Neutrophil (primary cell): ENCODE measurements at regions not wholly inside any gene's neighbourhood (a gene's known extent, or its start where the extent isn't known, plus 50 kb on each side); places are given as distances from the start of the nearest gene placed in this dataset.

Source experiments
- H3K27ac ChIP-seq: fragments of 200-600 bp; sonication (generic); 2 replicates; pipeline ENCODE4 v1.5.1; 2016; ENCODE audit warnings: mild to moderate bottlenecking, moderate library complexity
- H3K27me3 ChIP-seq: fragments of 200-600 bp; sonication (generic); 2 replicates; pipeline ENCODE4 v1.6.0; 2016; ENCODE audit warnings: mild to moderate bottlenecking
- H3K36me3 ChIP-seq: fragments of 200-600 bp; sonication (generic); 2 replicates; pipeline ENCODE4 v1.5.1; 2017
- H3K4me1 ChIP-seq, 2 experiments: fragments of 200-600 bp in 1 of 2; sonication (generic) in 1 of 2; 1 replicate in 1 of 2; 2 replicates in 1 of 2; pipeline versions ENCODE4 v1.5.1 to v1.6.1; 2013 to 2016; ENCODE audit warnings: low read depth in 1 of 2, low read length in 1 of 2, mild to moderate bottlenecking in 1 of 2, moderate library complexity in 1 of 2; ENCODE audit not compliant: control insufficient read depth in 1 of 2, insufficient read depth in 1 of 2
- H3K4me3 ChIP-seq, 2 experiments: fragments of 200-600 bp in 1 of 2; sonication (generic) in 1 of 2; 1 replicate in 1 of 2; 2 replicates in 1 of 2; pipeline ENCODE4 v1.5.1; 2013 to 2016; ENCODE audit warnings: low read depth in 1 of 2, low read length in 1 of 2, mild to moderate bottlenecking in 1 of 2, moderate library complexity in 1 of 2
- H3K9me3 ChIP-seq: fragments of 200-600 bp; sonication (generic); 2 replicates; pipeline ENCODE4 v1.5.1; 2016
- CTCF ChIP-seq: fragments of 200-600 bp; sonication (generic); IDR thresholded peaks from 2 replicates; pipeline ENCODE4 v1.5.1; 2016; ENCODE audit warnings: antibody characterized with exemption

DNA sequence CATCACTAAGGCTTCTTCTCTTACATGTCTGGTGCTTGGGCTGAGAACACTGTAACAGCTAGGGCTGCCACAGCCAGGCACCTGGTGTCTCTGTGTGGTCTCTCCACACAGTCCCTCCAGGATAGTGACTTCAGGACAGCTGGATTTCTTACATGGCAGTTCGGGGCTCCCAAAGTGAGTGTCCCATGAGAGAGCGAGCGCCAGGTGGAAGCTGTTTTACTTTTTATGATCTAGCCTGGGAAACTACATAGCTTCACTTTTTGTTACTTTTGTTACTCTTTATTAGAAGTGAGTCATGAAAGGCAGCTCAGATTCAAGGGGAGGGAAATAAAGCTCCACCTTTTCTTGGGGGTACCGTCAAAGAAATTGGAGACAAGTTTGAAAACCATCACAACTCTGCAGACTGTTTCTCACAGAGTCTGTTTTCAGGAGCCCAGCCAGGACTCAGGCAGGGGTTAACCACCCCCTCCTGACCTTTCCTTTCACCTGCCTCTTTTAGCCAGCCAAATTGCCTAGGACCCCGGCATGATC, 373.0 kb downstream of the MID1IP1 start:
- Histone ChIP-seq H3K27me3 (no peaks in the 10 kb centered on the region), H3K4me1 (peaks cover 0 to 3% of the 10 kb centered on the region in 2 experiments), H3K4me3 (no peak overlapping the region), H3K9me3 (no peaks in the 10 kb centered on the region), H3K36me3 (no peaks in the 10 kb centered on the region), H3K27ac (no peak overlapping the region)
- no peak for TF ChIP-seq CTCF

DNA sequence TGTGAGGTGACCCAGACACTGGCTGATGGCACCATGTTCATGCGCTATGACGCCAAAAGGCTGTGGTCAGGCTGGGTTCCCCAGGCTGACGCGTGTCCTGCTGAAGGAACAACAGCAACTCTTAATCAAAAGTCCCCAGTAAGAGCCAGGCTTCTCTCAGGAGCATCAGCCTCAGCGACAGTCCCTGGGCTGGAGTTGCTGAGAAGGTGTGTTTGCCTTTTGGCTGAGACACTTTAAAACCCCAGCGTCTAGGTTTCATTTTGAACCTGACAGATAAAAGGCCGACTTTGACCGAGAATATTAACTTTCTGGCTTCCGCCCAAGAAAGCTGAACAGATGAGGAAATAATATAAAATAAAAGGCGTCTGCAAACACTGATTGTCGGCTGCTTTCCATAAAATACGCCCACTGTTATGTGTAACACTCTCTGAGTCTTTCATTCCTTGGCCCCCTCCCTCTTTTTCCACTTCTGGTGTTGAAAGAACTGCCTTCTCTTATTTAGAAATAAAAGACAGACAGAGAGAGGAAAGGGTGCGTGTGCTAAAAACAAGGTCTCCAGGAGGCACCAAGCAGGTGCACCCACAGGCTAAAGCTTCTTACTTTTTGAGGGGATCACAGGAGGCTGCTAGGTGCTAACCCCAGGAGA, 373.6 kb downstream of the MID1IP1 start:
- no peaks in the 10 kb centered on the region for H3K36me3 ChIP-seq
- H3K4me3 ChIP-seq: no peak overlapping the region
- H3K4me1 ChIP-seq: peaks cover 0 to 3% of the 10 kb centered on the region in 2 experiments
- TF ChIP-seq CTCF: no peak
- H3K27ac ChIP-seq: no peak overlapping the region
- no peaks in the 10 kb centered on the region for H3K27me3 ChIP-seq
- no peaks in the 10 kb centered on the region for H3K9me3 ChIP-seq

DNA sequence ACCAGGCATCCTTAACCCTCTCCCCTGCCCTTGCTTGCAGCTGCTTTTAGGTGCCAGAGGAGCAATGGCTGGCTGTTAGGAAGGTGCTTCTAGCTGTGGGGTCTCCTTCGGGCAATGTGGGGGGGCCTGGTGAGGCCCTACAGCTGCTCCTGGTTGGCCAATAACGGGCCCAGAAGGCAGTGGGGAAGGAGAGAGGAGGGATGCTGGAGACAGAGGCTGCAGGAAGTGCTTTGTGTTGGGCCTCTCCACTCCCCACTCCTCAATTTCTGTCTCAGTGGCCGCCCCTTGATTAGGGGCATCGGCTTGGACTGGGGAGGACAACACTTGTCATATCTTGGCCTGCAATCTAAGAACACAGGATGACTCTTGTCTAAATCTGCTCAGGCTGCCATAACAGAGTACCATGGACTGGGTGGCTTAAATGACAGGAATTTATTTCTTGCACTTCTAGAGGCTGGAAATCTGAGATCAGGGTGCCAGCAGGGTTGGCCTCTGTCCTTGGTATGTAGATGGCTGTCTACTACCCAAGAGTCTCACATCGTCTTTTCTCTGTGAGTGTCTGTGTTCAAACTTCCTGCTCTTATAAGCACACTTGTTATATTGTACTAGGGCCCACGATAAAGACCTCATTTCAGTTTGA, 374.3 kb downstream of the MID1IP1 start:
- H3K36me3 ChIP-seq: no peaks in the 10 kb centered on the region
- no peaks in the 10 kb centered on the region for H3K27me3 ChIP-seq
- no peaks in the 10 kb centered on the region for H3K9me3 ChIP-seq
- no peak overlapping the region for H3K4me3 ChIP-seq
- TF ChIP-seq CTCF: no peak
- H3K4me1 ChIP-seq: peaks cover 0 to 3% of the 10 kb centered on the region in 2 experiments
- H3K27ac ChIP-seq: no peak overlapping the region

GRCh38 chrX:39176105-39176504, 374.8 kb downstream of the MID1IP1 start:
- Histone ChIP-seq H3K27ac (no peak overlapping the region), H3K36me3 (no peaks in the 10 kb centered on the region), H3K9me3 (no peaks in the 10 kb centered on the region), H3K4me3 (no peak overlapping the region), H3K4me1 (peaks cover 0 to 3% of the 10 kb centered on the region in 2 experiments), H3K27me3 (no peaks in the 10 kb centered on the region)
- TF ChIP-seq CTCF: no peak

GRCh38 chrX:39189431-39189830, 388.2 kb downstream of the MID1IP1 start:
- Histone ChIP-seq H3K4me3 (no peak overlapping the region), H3K4me1 (no peaks in the 10 kb centered on the region), H3K27ac (no peak overlapping the region), H3K36me3 (no peaks in the 10 kb centered on the region), H3K9me3 (no peaks in the 10 kb centered on the region), H3K27me3 (no peaks in the 10 kb centered on the region)
- no peak for TF ChIP-seq CTCF
